Limb (tissue), 2 donors: ENCODE measurements at regions not wholly inside any gene's neighbourhood (a gene's known extent, or its start where the extent isn't known, plus 50 kb on each side); places are given as distances from the start of the nearest gene placed in this dataset.
A peak's percentile ranks its signal among the peaks of the same experiment; 100 is the strongest.

Experiments used
- DNase-seq, 2 donors: peaks; one replicate each; pipeline ENCODE4 v3.0.0-alpha.2; 2016; ENCODE audit errors: extremely low spot score in 2 of 2

DNA sequence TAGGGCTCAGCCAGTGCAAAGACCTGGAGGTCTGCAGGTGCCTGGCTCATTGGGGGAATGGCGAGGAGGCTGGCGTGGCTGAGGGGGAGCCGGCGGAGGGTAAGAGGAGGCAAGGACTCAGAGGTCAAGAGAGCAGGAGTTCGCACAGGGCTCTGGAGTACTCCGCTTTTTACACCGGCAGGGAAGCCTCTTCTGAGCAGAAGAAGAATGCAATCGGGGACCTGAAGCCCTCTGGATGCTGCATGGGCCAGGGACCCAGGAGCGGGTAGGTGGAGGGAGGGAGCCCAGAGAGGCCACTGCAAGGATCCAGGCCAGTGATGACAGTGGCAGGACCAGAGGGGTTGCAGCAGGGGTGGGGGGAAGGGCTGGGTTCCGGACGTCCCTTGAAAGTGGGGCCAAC, 70.4 kb upstream of the TAMM41 start:
- no peak for DNase-seq

DNA sequence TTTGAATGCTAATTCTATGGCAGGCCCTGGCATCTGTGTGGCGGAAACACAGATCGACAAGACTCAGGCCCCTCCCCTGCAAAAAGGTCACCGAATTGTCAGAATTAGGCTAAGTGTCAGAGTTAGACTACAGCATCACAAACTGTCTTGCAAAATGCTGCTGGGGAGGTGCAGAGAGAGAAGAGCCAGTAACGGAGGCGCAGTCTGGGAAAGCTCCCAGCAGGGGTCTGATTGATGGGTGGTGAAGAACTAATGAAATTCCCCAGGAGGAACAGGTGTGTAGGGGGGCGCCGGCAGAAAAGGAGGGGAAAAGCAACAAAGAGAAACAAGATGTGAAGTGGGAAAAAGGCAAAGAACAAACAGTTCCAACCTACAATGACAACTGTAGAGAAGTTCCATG, 72.7 kb upstream of the TAMM41 start:
- DNase-seq, result no peak

GRCh38 chr3:11924518-11924917, 77.8 kb upstream of the TAMM41 start:
- DNase-seq, result no peak

GRCh38 chr3:11928381-11928780, 75.8 kb upstream of the SYN2 start:
- no peak for DNase-seq

DNA sequence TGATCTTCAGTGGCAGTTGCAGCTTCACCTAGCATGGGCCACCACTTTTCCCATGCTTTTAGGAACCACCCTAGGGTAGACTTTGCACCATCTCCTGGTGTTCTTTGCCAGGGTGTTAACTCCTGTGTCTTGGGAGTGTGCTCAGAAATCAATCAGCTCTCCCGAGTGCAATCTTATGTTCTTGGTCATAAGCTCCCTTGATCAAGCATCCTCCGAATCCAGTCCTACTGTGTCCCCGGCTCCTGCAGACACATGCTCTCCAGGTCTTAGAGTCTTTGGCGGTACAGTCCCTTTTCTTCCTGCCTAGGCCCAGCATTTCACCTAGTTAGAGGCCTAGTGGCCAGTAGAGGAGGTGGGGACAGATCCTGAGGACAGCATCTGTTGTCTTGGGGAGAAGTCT, 74.7 kb upstream of the SYN2 start:
- DNase-seq, result no peak

DNA sequence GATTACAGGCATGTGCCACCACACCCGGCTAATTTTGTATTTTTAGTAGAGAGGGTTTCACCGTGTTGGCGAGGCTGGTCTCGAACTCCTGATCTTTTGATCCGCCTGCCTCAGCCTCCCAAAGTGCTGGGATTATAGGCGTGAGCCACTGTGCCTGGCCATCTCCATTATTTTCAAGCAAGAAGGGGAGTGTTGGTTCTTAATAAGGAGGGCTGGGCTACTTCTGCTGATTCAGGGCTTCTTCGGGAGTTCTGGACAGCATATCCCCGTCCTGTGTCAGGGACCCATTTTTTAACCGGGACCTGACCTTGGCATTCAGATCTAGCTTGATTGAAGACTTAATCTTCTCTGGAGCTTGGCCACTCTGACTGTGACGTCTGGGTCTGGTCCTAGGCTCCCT, 74.1 kb upstream of the SYN2 start:
- DNase-seq, result no peak

- no peak for DNase-seq
Observed at GRCh38 chr3:11932636-11933035, 71.6 kb upstream of the SYN2 start.

GRCh38 chr3:11933529-11933928, 70.7 kb upstream of the SYN2 start:
- DNase-seq, result no peak

DNA sequence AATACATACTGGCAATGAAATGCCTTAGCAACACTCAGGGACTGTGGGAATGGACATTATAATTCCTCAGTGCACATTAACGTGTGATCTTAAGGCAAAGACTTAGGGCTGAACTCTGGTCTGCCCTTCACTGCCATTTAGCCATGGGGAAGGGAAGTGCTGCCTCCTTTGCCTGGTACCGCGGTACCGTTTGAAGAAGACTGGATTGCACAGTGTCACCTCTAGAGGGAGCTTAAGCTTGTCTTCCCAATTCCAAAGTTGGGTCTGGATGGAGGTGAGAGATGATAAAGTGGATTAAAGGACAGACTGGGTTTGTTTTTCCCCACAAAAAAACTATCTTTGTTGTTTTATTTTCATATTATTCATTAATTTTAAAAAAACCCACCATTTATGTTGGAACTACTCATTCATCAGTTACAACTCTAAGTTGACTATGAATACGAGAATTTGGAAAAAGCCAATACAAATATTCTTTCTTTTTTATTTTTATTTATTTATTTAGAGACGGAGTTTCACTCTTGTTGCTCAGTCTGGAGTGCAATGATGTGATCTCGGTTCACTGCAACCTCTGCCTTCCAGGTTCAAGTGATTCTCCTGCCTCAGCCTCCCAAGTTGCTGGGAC, 60.0 kb upstream of the SYN2 start:
- no peak for DNase-seq

DNA sequence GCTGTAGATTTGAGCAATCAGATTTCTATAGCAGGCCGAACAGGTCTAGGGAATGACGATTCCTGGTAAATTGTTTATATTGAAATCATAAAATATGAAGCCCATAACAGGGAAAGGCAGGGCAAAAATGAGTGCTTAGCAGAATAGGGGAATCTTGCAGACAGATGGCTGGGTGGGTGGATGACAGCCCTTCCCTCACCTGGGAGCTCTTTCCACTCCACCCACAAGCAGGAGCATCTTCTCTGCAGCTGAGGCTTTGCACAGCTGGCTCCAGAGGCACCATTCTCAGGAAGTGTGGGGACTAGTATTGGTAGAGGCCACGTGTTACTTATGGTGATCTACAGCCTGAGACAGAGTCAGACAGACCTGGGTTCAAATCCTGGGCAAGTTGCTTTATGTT, 55.9 kb upstream of the SYN2 start:
- DNase-seq, result no peak

DNA sequence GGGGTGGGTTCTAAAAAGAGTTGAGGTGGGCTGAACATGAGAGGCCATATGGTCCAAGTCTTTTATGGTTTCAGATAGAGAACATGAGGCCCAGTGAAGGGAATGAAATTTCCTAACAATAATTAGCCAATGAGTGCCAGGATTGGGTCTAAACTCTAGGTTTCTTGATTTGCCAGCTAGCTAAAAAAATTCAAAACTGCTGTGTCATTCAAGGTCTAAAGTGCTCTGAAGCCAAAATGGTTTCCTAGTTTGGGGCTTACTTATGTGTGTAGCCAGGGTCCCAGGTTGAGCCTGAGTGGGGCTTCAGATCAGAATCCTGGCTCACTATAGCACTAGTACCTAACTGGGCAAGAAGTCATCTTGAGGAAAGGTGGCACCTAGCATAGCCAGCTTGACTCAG, 55.3 kb upstream of the SYN2 start:
- no peak for DNase-seq

GRCh38 chr3:11949351-11949750, 54.8 kb upstream of the SYN2 start:
- no peak for DNase-seq

DNA sequence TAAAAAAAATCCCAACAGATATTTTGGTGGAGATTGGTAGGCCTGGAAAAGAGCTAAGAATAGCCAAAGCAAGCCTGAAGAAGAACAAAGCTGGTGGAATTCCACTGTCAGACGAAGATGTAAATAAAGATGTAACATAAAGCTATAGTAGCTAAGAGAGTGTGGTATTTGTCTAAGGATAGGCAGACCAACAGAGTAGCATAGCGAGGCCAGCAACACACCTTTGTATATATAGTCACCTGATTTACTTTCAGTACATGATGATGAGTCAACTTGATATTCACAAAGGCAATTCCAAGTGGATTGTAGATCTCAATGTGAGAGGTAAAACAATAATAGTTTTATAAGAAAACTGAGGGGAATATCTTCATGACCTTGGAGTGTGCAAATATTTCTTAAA, 53.6 kb upstream of the SYN2 start:
- DNase-seq, result no peak

- no peak for DNase-seq
Observed at GRCh38 chr3:11953350-11953749, 50.8 kb upstream of the SYN2 start.

- DNase-seq, result no peak
Observed at GRCh38 chr3:11953778-11954177, 50.4 kb upstream of the SYN2 start.

DNA sequence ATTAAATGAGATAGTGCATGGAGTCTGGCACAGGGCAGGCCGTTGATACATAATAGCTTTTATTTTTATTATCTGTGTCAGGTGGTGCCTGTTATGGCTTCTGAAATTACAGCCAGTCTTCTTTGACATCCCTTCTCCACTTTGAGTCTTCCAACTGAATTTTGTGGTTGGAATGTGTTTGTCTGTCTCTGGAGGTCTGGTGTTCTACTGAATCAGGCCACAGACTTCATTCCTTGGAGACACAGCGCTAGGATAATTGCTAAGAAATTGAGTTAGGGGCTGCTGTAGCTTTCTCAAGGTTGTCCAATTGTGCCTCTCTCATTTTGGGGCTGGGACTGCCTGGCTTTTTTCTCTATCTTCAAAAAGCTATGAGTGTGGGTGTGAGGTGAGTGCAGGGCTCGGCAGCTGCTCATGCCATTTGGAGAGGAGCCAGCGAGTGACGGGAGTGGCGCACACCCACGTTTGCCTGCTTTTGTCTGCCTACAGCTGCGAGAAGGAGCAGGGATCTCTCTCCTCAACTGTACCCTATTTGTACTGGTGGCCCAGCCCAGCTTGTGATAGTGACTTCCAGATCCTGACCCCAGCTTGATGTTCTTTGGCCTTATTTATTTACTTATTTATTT, 49.8 kb upstream of the SYN2 start:
- DNase-seq, result peak in 1 of 2 donors; percentile 59
